ENCODE measurements at regions not wholly inside any gene's neighbourhood (a gene's known extent, or its start where the extent isn't known, plus 50 kb on each side); places are given as distances from the start of the nearest gene placed in this dataset.
"Not testable (repeated sequence)": the region's sequence is repeated elsewhere in the genome, so short reads cannot be mapped to it uniquely, and the experiment has no call there.

DNA sequence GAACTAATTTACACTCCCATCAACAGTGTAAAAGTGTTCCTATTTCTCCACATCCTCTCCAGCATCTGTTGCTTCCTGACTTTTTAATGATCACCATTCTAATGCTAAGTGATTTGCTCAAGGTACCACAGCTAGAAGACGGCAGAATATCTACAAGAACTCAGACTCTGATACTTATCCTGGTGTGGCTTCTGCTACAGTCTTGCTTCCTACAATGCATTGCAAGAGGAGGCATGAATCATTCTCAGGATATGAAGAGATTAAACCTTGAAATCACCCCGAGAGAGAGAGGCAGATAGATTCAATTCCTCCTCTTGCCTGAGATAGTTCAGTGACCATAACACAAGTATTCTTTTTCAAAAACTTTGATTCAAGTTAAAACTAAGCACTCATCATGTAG is 306.4 kb downstream of the TBC1D4 start:
- Histone ChIP-seq H3K4me3 (no peak overlapping the region), H3K27me3 (ENCODE audit: control insufficient read depth in 3 of 3, insufficient read depth in 3 of 3, low read length in 2 of 3) (no peaks in the 10 kb centered on the region), H3K4me1 (ENCODE audit: control insufficient read depth in 5 of 5, insufficient read depth in 5 of 5, low read length in 5 of 5) (peaks cover 0 to 4% (median 0%) of the 10 kb centered on the region in 5 donors), H3K9me3 (ENCODE audit: control insufficient read depth in 4 of 4, insufficient read depth in 3 of 4, low read length in 3 of 4) (no peaks in the 10 kb centered on the region), H3K9ac (ENCODE audit: insufficient read depth in 1 of 2, low read length in 2 of 2) (no peak overlapping the region), H3K36me3 (ENCODE audit: control insufficient read depth in 4 of 4, insufficient read depth in 4 of 4, low read length in 4 of 4) (no peaks in the 10 kb centered on the region), H3K27ac (ENCODE audit: low read depth in 1 of 2, low read length in 1 of 2) (no peak overlapping the region)
- DNase-seq (no peak), ATAC-seq (ENCODE audit: insufficient read depth, low FRiP score) (no peak)
- TF ChIP-seq, protein P1, sequence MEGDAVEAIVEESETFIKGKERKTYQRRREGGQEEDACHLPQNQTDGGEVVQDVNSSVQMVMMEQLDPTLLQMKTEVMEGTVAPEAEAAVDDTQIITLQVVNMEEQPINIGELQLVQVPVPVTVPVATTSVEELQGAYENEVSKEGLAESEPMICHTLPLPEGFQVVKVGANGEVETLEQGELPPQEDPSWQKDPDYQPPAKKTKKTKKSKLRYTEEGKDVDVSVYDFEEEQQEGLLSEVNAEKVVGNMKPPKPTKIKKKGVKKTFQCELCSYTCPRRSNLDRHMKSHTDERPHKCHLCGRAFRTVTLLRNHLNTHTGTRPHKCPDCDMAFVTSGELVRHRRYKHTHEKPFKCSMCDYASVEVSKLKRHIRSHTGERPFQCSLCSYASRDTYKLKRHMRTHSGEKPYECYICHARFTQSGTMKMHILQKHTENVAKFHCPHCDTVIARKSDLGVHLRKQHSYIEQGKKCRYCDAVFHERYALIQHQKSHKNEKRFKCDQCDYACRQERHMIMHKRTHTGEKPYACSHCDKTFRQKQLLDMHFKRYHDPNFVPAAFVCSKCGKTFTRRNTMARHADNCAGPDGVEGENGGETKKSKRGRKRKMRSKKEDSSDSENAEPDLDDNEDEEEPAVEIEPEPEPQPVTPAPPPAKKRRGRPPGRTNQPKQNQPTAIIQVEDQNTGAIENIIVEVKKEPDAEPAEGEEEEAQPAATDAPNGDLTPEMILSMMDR (IDR thresholded peaks at IDR 0.05; ENCODE audit: control extremely low read depth, extremely low read depth) = no peak
- WGBS, 2 donors = 84 to 85% methylated on average over 2 of the region's 2 CpGs

- not testable (repeated sequence) for H3K4me1 ChIP-seq (ENCODE audit: control insufficient read depth in 5 of 5, insufficient read depth in 5 of 5, low read length in 5 of 5); DNase-seq; H3K27ac ChIP-seq (ENCODE audit: low read depth in 1 of 2, low read length in 1 of 2); ATAC-seq (ENCODE audit: insufficient read depth, low FRiP score); H3K9ac ChIP-seq (ENCODE audit: insufficient read depth in 1 of 2, low read length in 2 of 2); H3K27me3 ChIP-seq (ENCODE audit: control insufficient read depth in 3 of 3, insufficient read depth in 3 of 3, low read length in 2 of 3); H3K36me3 ChIP-seq (ENCODE audit: control insufficient read depth in 4 of 4, insufficient read depth in 4 of 4, low read length in 4 of 4); H3K4me3 ChIP-seq; H3K9me3 ChIP-seq (ENCODE audit: control insufficient read depth in 4 of 4, insufficient read depth in 3 of 4, low read length in 3 of 4)
- WGBS, 2 donors = 97 to 100% methylated on average over 2 of the region's 2 CpGs
These were observed 306.9 kb downstream of the TBC1D4 start for GRCh38 chr13:75175097-75175496.

DNA sequence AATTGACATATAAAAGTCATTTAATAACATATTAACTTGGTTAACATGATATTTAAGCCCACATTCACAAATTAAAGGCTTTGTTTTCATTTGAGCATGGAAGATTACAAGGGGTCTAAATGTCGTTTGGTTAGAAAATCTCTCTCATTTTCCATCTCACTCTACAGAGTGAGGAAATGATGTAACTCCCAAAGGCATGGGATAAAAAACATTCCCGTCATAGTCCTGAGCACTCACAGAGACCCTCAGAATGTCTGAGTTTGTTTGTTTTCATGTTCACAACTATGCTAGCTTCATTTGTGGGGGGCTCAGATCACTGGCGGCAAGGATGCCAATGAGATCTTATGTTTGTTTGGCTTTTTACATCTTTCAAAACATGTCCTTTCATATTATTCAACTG is 307.5 kb downstream of the TBC1D4 start:
- Histone ChIP-seq H3K4me1 (ENCODE audit: control insufficient read depth in 5 of 5, insufficient read depth in 5 of 5, low read length in 5 of 5) (peaks cover 0 to 4% (median 0%) of the 10 kb centered on the region in 5 donors), H3K27me3 (ENCODE audit: control insufficient read depth in 3 of 3, insufficient read depth in 3 of 3, low read length in 2 of 3) (no peaks in the 10 kb centered on the region), H3K27ac (ENCODE audit: low read depth in 1 of 2, low read length in 1 of 2) (no peak overlapping the region), H3K9me3 (ENCODE audit: control insufficient read depth in 4 of 4, insufficient read depth in 3 of 4, low read length in 3 of 4) (peaks cover 0 to 2% (median 0%) of the 10 kb centered on the region in 4 donors), H3K36me3 (ENCODE audit: control insufficient read depth in 4 of 4, insufficient read depth in 4 of 4, low read length in 4 of 4) (no peaks in the 10 kb centered on the region), H3K4me3 (no peak overlapping the region), H3K9ac (ENCODE audit: insufficient read depth in 1 of 2, low read length in 2 of 2) (no peak overlapping the region)
- 75 to 77% methylated on average over 3 of the region's 3 CpGs for WGBS, 2 donors
- ATAC-seq (ENCODE audit: insufficient read depth, low FRiP score) (no peak), DNase-seq (no peak)
- TF ChIP-seq, protein P1 (IDR thresholded peaks at IDR 0.05; ENCODE audit: control extremely low read depth, extremely low read depth) = no peak

DNA sequence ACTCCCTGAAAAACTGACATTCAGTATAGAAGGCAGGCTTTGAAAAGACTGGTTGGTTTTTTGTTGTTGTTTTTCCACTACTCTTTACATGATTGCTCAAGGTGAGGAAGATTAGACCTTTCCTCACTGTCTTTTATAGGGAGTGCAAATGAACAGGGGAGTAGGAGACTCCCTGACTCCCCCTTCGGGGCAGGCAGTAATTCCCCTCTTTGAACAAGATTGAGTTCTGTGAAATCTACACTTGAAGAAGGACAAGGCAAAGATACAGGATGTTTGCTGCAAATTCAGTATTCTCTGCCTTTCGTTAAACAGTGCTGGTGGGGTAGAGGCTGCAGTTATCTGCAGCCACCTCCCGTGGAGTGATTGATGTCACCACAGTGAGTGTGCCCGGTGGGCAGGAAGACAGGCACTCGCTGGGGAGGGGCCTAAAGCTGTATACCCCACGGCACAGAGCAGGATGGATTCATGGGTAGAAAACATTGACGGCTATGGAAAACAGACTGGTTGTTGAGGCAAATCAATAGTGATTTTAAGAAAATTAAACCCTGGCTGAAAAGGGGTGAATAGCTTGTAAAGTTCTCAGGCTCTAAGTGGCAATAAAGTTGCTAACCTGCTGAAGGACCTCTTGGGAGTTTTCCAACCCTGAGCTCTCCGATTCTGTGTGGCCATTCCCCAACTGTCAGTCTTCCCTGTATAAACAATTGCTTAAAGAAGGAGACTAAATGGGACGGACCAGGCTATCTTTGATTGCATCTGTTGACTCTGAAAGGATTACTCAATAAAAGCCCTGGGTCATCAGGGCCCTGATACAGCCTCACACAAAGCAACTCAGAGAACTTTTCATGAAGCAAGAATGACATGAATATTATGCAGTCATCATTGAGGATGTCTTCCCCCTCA is 308.3 kb downstream of the TBC1D4 start:
- Histone ChIP-seq H3K4me1 (ENCODE audit: control insufficient read depth in 5 of 5, insufficient read depth in 5 of 5, low read length in 5 of 5) (peaks cover 0 to 4% (median 0%) of the 10 kb centered on the region in 5 donors), H3K36me3 (ENCODE audit: control insufficient read depth in 4 of 4, insufficient read depth in 4 of 4, low read length in 4 of 4) (no peaks in the 10 kb centered on the region), H3K9ac (ENCODE audit: insufficient read depth in 1 of 2, low read length in 2 of 2) (no peak overlapping the region), H3K4me3 (no peak overlapping the region), H3K27ac (ENCODE audit: low read depth in 1 of 2, low read length in 1 of 2) (no peak overlapping the region), H3K27me3 (ENCODE audit: control insufficient read depth in 3 of 3, insufficient read depth in 3 of 3, low read length in 2 of 3) (no peaks in the 10 kb centered on the region), H3K9me3 (ENCODE audit: control insufficient read depth in 4 of 4, insufficient read depth in 3 of 4, low read length in 3 of 4) (peaks cover 0 to 2% (median 0%) of the 10 kb centered on the region in 4 donors)
- 28 to 31% methylated on average over 9 of the region's 9 CpGs for WGBS, 2 donors
- no peak for DNase-seq
- TF ChIP-seq, protein P1 (IDR thresholded peaks at IDR 0.05; ENCODE audit: control extremely low read depth, extremely low read depth) = no peak
- no peak for ATAC-seq (ENCODE audit: insufficient read depth, low FRiP score)
